GM18870 (cell line): ENCODE measurements at regions not wholly inside any gene's neighbourhood (a gene's known extent, or its start where the extent isn't known, plus 50 kb on each side); places are given as distances from the start of the nearest gene placed in this dataset.
"Not testable (repeated sequence)": the region's sequence is repeated elsewhere in the genome, so short reads cannot be mapped to it uniquely, and the experiment has no call there.

Experiments
- ATAC-seq: cut with Tn5 transposase; IDR thresholded peaks from one replicate; pipeline ENCODE4 v1.9.1; 2021; ENCODE audit warnings: moderate library complexity; ENCODE audit not compliant: unreplicated experiment

GRCh38 chrX:1062351-1062750, 150.1 kb downstream of the CRLF2 start:
- no peak for ATAC-seq

- no peak for ATAC-seq
Observed at GRCh38 chrX:1060562-1060960, 151.9 kb downstream of the CRLF2 start.

DNA sequence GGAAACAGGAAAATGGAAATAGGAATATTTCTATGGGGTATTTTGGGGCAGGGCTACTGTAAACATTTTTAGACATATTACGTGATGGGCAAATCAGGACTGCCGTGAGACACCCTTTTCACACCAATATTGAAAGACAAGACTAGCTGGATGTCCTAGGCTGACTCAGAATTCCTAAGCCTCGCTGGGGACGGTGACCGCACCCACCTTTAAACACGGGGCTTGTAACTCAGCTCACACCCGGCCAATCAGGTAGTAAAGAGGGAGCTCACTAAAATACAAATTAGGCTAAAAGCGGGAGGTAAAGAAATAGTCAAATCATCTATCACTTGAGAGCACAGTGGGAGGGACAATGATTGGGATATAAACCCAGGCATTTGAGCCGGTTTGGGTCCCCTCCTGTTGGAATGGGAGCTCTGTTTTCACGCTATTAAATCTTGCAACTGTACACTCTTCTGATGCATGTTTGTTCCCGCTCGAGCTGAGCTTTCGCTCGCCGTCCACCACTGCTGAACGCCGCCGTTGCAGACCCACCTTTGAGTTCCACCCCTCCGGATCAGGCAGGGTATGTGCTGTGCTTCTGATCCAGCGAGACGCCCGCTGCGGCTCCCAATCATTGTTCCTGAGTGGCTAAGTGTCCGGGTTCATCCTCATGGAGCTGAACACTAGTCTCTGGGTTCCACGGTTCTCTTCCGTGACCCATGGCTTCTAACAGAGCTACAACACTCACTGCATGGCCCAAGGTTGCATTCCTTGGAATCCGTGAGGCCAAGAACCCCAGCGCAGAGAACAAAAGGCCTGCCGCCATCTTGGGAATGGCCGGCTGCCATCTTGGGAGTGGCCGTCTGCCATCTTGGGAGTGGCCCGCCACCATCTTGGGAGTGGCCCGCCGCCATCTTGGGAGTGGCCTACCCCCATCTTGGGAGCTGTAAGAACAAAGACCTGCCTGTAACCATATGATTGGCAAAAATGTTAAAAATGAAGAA, 152.6 kb downstream of the CRLF2 start:
- ATAC-seq = no peak

- not testable (repeated sequence) for ATAC-seq
Observed at GRCh38 chrX:1053600-1053999, 158.8 kb downstream of the CRLF2 start.

- ATAC-seq = no peak
Observed at GRCh38 chrX:1053072-1053471, 159.4 kb downstream of the CRLF2 start.

DNA sequence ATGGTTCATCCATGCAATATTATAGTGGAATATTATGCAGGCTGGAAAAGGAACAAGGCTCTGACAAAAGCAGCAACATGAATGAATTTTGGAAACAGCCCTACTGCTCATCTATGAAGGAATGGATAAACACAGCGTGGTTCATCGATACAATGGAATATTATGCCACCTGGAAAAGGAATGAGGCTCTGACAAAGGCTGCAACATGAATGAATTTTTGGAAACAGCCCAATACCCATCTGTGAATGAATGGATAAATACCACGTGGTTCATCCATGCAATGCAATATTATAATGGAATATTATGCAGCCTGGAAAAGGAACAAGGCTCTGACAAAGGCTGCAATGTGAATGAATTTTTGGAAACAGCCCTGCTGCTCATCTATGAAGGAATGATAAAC, 160.4 kb downstream of the CRLF2 start:
- ATAC-seq = no peak

- ATAC-seq = no peak
Observed at GRCh38 chrX:1051421-1051820, 161.0 kb downstream of the CRLF2 start.

GRCh38 chrX:1045680-1046314, 166.7 kb downstream of the CRLF2 start:
- ATAC-seq = no peak

DNA sequence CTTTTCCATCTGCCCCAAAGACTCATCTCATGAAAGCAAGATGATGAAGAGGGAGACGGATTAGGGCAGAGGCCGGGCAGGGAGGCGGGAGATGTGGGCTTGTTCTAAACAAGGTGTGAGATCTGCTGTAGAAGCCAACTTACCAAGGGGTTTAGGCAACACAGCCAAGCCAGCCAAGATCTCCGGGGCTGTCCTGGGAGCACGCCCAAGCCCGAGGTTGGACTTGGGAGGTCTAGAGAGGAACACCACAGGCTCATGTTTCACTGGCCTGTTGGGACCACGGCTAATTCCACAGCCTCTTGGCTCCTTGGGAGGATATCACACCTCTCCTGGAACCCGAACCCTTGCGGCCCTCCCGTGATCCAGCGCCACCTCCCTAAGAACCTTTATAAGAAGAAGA, 171.4 kb downstream of the CRLF2 start:
- ATAC-seq = no peak

DNA sequence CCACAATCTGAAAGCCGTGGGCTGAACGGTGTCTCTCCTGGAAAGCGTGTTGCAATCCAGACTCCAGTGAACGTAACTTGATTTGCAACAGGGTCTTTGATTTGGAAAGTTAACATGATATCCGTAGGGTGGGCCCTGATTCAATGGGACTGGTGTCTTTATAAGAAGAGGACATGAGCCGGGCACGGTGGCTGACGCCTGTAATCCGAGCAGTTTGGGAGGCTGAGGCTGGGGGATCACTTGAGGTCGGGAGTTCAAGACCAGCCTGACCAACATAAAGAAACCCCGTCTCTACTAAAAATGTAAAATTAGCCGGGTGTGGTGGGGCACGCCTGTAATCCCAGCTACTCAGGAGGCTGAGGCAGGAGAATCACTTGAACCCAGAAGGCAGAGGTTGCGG, 176.5 kb downstream of the CRLF2 start:
- not testable (repeated sequence) for ATAC-seq

DNA sequence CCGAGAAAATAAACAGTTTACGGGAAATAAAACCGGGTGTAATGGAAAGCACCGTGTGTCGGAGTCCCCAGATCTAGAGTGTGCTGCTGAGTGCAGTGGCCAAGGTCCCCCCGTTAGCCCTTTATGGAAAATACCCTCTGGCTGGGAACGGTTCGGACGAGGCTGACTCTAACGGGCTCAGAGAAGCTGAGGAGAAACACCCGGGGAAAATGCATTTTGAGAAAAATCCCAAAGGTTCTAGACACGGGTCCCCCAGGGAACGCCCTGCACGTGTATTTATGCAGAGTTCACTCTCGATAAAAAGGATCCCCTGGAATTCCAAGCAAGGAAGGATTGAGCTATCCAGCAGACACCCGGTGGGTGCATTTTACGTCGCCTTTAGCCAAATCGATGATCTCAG, 177.2 kb downstream of the CRLF2 start:
- no peak for ATAC-seq

DNA sequence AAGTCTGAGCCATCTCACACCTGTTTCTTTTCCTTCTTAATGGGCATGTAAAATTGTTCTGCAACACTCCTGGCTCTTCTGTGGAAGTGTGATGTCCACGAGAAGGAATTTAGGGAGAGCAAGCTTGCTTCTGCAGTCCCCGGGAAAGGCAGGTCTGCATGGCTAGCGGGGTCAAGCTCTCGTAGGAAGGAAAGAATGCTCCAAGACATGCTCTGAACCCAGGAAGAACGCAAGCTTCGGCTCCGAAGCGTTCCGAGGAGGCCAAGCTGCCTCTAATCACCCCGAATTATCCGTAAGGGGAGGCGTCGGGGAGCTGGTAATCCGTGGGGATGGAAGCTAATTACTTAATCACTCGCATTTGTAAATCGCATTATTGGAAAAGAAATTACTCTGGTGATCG, 177.7 kb downstream of the CRLF2 start:
- ATAC-seq = no peak

DNA sequence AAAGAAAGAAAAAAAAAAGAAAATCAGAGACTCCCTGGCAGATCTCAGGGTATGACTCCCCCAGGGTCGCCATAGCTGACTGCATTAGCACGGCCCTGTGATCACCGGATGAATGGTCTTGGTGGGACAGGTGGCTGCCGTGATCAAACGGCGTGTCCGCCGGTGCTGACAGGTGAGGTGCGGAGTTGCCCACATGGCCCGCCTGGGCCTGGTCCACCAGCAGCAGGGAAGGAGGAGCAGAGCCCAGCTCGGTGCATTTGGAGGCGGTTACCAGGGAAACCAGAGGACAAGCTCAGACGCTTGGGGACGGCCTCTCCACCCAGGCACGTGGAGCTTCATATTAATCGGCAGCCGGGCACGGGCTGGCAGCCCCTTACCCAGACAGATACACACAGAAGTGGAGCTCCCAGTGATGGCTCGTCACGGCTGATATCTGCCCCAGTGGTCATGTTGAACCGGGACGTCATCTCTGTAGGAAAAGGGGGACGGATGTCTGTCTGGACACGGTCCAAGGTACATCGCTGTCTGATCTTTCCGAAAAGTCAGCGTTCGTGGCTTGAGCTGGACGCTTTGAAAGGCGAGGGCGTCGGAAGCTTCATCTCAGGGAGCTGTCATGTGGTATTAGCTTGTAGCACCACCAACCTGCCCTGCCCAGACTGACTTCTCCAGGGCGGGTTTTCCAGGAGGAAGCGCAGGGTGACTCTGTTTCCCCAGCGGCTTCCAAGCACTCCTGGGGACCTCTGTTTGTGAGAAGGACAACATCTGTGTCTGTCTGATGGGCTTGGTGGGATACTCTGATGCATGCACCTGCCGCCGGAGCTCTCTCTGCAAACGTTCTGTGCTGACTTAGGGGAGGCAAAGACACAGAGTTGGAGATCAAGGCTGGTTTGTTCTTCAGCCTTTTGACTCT, 180.7 kb downstream of the CRLF2 start:
- no peak for ATAC-seq

- ATAC-seq = no peak
Observed at GRCh38 chrX:1029494-1029893, 183.0 kb downstream of the CRLF2 start.

DNA sequence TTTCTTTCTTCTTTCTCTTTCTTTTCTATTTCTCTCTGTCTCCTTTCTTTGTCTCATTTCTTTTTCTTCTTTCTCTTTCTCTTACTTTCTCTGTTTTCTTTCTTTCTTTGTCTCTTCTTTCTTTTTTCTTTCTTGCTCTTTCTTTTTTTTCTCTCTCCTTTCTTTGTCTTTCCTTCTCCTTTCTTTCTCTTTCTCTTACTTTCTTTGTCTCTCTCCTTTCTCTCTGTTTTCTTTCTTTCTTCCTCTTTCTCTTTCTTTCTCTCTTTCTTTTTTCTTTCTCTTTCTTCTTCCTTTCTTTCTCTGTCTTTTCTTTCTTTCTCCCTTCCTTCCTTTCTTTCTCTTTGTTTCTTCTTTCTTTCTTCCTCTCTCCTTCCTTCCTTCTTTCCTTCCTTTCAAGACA, 184.8 kb downstream of the CRLF2 start:
- ATAC-seq = no peak

GRCh38 chrX:1027133-1027532, 185.3 kb downstream of the CRLF2 start:
- ATAC-seq = no peak

- ATAC-seq = peak; percentile 79
Observed at GRCh38 chrX:1026263-1027015, 186.0 kb downstream of the CRLF2 start.

DNA sequence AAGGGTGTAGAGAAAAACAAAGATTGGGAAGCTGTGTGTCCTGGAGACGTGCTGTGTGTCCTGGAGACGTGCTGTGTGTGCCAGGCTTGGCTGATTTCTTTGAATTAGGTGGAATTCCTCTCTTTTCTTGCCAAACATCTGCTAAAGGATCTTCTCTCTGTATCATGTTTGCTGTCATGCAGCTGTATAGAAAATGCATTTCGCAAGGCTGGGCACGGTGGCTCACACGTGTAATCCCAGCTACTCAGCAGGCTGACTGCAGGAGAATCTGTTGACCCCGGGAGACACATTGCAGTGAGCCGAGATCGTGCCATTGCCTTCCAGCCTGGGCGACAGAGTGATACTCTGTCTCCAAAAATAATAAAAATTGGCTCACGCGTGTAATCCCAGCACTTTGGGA, 187.0 kb downstream of the CRLF2 start:
- no peak for ATAC-seq

GRCh38 chrX:1023676-1024075, 188.8 kb downstream of the CRLF2 start:
- ATAC-seq = no peak

GRCh38 chrX:1021314-1021993, 191.0 kb downstream of the CRLF2 start:
- not testable (repeated sequence) for ATAC-seq
